GM12878 (cell line): ENCODE measurements at regions not wholly inside any gene's neighbourhood (a gene's known extent, or its start where the extent isn't known, plus 50 kb on each side); places are given as distances from the start of the nearest gene placed in this dataset.

Source experiments
- ATAC-seq: fragments of 200-7000 bp; cut with Tn5 transposase; 3 replicates; pipeline ENCODE4 v1.9.1; 2020; ENCODE audit warnings: mild to moderate bottlenecking, moderate library complexity
- BruUV-seq: library from RNA; stranded (reverse); fragments of 400-500 nt; replicated peaks from 2 replicates; lab custom pipeline; 2021; lab: Mats Ljungman, UMichigan
- CTCF ChIA-PET: fragments of 300-600 bp; sonication (Branson Sonifier 250); formaldehyde crosslinking; extraction: SDS; loops from one replicate; lab custom pipeline; 2021; ENCODE audit warnings: inconsistent platforms; lab: Yijun Ruan, JAX
- POLR2A ChIA-PET: fragments of 350-600 bp; formaldehyde crosslinking; extraction: SDS; loops from one replicate; lab custom pipeline; 2021; ENCODE audit warnings: inconsistent platforms; lab: Charles Lee
- RAD21 ChIA-PET: fragments of 300-600 bp; sonication (Branson Sonifier 250); formaldehyde crosslinking; loops from one replicate; lab custom pipeline; 2023; ENCODE audit warnings: antibody characterized with exemption; ENCODE audit not compliant: unreplicated experiment; lab: Charles Lee
- SMC1A ChIA-PET: fragments of 300-600 bp; sonication (Branson Sonifier 250); formaldehyde crosslinking; loops from one replicate; lab custom pipeline; 2023; ENCODE audit not compliant: unreplicated experiment, uncharacterized antibody; lab: Charles Lee
- DNase-seq: peaks from one replicate; pipeline ENCODE4 v3.0.0-alpha.2; 2011; ENCODE audit warnings: low read depth, low spot score
- FAIRE-seq: peaks from 3 replicates; lab custom pipeline; 2011; peaks lifted over from hg19 to GRCh38; lab: Jason Lieb, UNC
- H2AFZ ChIP-seq: 2 replicates; pipeline ENCODE4 v1.6.0; 2011; ENCODE audit warnings: low read depth, low read length, control low read depth; ENCODE audit not compliant: control insufficient read depth
- H3K27ac ChIP-seq: 2 replicates; pipeline ENCODE4 v1.5.1; 2011; ENCODE audit warnings: control low read depth; ENCODE audit not compliant: control insufficient read depth, insufficient read depth
- H3K27me3 ChIP-seq, 2 experiments: replicated peaks in 1 of 2; 2 replicates each; pipeline versions ENCODE4 v1.6.0 to v1.6.1; 2011; ENCODE audit warnings: low read length in 1 of 2; ENCODE audit not compliant: control insufficient read depth in 2 of 2, insufficient read depth in 2 of 2
- H3K36me3 ChIP-seq, 2 experiments: 2 replicates each; pipeline ENCODE4 v1.5.1; 2011; ENCODE audit warnings: low read length in 1 of 2; ENCODE audit not compliant: control insufficient read depth in 2 of 2, insufficient read depth in 2 of 2
- H3K4me1 ChIP-seq: 2 replicates; pipeline ENCODE4 v1.6.1; 2011; ENCODE audit warnings: mild to moderate bottlenecking, low read length, moderate library complexity, mixed read lengths; ENCODE audit not compliant: control insufficient read depth, insufficient read depth
- H3K4me2 ChIP-seq: 2 replicates; pipeline ENCODE4 v1.6.0; 2011; ENCODE audit warnings: control low read depth; ENCODE audit not compliant: control insufficient read depth, insufficient read depth
- H3K4me3 ChIP-seq: fragments of 200-600 bp; sonication (generic); 2 replicates; pipeline ENCODE4 v1.5.1; 2016
- H3K79me2 ChIP-seq: 2 replicates; pipeline ENCODE4 v1.6.0; 2011; ENCODE audit warnings: low read length; ENCODE audit not compliant: control insufficient read depth, insufficient read depth
- H3K9ac ChIP-seq: 2 replicates; pipeline ENCODE4 v1.8.0; 2011; ENCODE audit warnings: low read length, control low read depth, mixed read lengths; ENCODE audit not compliant: control insufficient read depth, insufficient read depth
- H3K9me3 ChIP-seq: replicated peaks from 3 replicates; pipeline ENCODE4 v1.5.1; 2011; ENCODE audit warnings: mild to moderate bottlenecking, low read length; ENCODE audit not compliant: control insufficient read depth, insufficient read depth
- H4K20me1 ChIP-seq: 2 replicates; pipeline ENCODE4 v1.6.0; 2011; ENCODE audit not compliant: control insufficient read depth, insufficient read depth
- CREB1 ChIP-seq: IDR thresholded peaks from 2 replicates; pipeline ENCODE4 v1.6.1; 2012; ENCODE audit warnings: low read depth, mild to moderate bottlenecking, inconsistent platforms
- FOS ChIP-seq: IDR thresholded peaks from 3 replicates; pipeline ENCODE4 v1.6.1; 2011; ENCODE audit warnings: borderline replicate concordance; ENCODE audit not compliant: insufficient read length; ENCODE audit errors: extremely low read depth
- JUNB ChIP-seq: IDR thresholded peaks from 2 replicates; pipeline ENCODE4 v1.6.1; 2016; ENCODE audit warnings: antibody characterized with exemption, mild to moderate bottlenecking
- MEF2A ChIP-seq: IDR thresholded peaks from 2 replicates; pipeline ENCODE4 v1.6.1; 2011; ENCODE audit warnings: low read depth, mild to moderate bottlenecking, low read length, moderate library complexity; ENCODE audit not compliant: insufficient read depth
- MEF2B ChIP-seq: fragments of 450-650 bp; IDR thresholded peaks from 2 replicates; pipeline ENCODE4 v1.6.1; 2018; ENCODE audit warnings: mild to moderate bottlenecking, moderate library complexity; ENCODE audit not compliant: partially characterized antibody, poor library complexity, severe bottlenecking
- MXI1 ChIP-seq: fragments of 150-350 bp; IDR thresholded peaks from 2 replicates; pipeline ENCODE4 v1.6.1; 2011; ENCODE audit warnings: low read depth, mild to moderate bottlenecking, inconsistent platforms, low read length, improper control_type of control experiment
- MYC ChIP-seq: IDR thresholded peaks from 2 replicates; pipeline ENCODE4 v1.6.1; 2011; ENCODE audit warnings: mild to moderate bottlenecking, low read length, moderate library complexity, inconsistent platforms; ENCODE audit not compliant: insufficient read depth, insufficient replicate concordance, insufficient read length, severe bottlenecking
- NFXL1 ChIP-seq: fragments of 450-650 bp; IDR thresholded peaks from 2 replicates; pipeline ENCODE4 v1.6.1; 2017; ENCODE audit warnings: antibody characterized with exemption, mild to moderate bottlenecking, borderline replicate concordance
- PAX8 ChIP-seq: fragments of 450-650 bp; IDR thresholded peaks from 2 replicates; pipeline ENCODE4 v1.6.1; 2017; ENCODE audit warnings: mild to moderate bottlenecking, moderate library complexity
- POU2F2 ChIP-seq: IDR thresholded peaks from 3 replicates; pipeline ENCODE4 v1.6.1; 2011; ENCODE audit warnings: low read depth, mild to moderate bottlenecking, low read length, borderline replicate concordance
- SIN3A ChIP-seq: IDR thresholded peaks from 2 replicates; pipeline ENCODE4 v1.6.1; 2012; ENCODE audit warnings: low read depth, low read length, improper control_type of control experiment
- SMC3 ChIP-seq: IDR thresholded peaks from 2 replicates; pipeline ENCODE4 v1.6.1; 2011; ENCODE audit warnings: low read length, improper control_type of control experiment, borderline replicate concordance
- TCF12 ChIP-seq: IDR thresholded peaks from 2 replicates; pipeline ENCODE4 v1.6.1; 2011; ENCODE audit warnings: low read depth, mild to moderate bottlenecking, low read length
- ZNF24 ChIP-seq: fragments of 450-650 bp; IDR thresholded peaks from 2 replicates; pipeline ENCODE4 v1.6.1; 2017; ENCODE audit warnings: antibody characterized with exemption, mild to moderate bottlenecking
- WGBS: methylation state at CpG from one replicate; pipeline ENCODE4 v1.1.6; 2016; ENCODE audit warnings: low lambda C conversion rate; ENCODE audit not compliant: insufficient replicate concordance, insufficient coverage; ENCODE audit errors: missing lambda C conversion rate; 5-methylcytosine and 5-hydroxymethylcytosine counted together
- in situ Hi-C: fragments of 300-500 bp; cut with MboI; formaldehyde crosslinking; loops from 9 replicates; pipeline ENCODE4 v1.14.3; 2018; ENCODE audit warnings: mixed read lengths
- intact Hi-C: fragments of 100-400 bp; cut with micrococcal nuclease; formaldehyde crosslinking; loops from one replicate; pipeline ENCODE4 v1.14.2; 2022; ENCODE audit not compliant: unreplicated experiment
- TF ChIP-seq, protein P1 (sequence below): fragments of 150-350 bp; IDR thresholded peaks from 2 replicates; pipeline ENCODE4 v1.6.1; 2016; ENCODE audit warnings: low read depth, low read length
- TF ChIP-seq, protein P2 (sequence below): fragments of 450-650 bp; IDR thresholded peaks from 2 replicates; pipeline ENCODE4 v1.6.1; 2016; ENCODE audit warnings: mild to moderate bottlenecking

DNA sequence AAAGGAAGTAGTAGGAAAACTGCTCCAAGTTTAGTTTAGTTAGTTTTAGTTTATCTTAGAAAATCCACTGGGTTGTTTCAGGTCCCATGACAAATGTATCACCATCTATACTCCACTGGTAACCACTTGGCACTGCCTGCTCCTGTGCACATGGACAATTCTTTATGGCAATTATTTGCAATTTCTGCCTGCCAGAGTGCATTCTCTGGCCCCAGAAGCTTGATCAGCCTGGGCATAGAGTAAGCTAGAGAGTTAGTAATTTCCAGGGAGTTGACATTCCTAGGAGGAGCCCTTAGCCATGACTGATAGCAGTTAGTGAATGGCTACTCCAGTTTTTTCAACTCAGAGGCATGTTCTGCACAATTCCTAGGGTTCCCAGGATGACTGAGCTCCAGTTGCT lies 203.2 kb upstream of the FGF13 start (continued):
- TF ChIP-seq, protein P1, sequence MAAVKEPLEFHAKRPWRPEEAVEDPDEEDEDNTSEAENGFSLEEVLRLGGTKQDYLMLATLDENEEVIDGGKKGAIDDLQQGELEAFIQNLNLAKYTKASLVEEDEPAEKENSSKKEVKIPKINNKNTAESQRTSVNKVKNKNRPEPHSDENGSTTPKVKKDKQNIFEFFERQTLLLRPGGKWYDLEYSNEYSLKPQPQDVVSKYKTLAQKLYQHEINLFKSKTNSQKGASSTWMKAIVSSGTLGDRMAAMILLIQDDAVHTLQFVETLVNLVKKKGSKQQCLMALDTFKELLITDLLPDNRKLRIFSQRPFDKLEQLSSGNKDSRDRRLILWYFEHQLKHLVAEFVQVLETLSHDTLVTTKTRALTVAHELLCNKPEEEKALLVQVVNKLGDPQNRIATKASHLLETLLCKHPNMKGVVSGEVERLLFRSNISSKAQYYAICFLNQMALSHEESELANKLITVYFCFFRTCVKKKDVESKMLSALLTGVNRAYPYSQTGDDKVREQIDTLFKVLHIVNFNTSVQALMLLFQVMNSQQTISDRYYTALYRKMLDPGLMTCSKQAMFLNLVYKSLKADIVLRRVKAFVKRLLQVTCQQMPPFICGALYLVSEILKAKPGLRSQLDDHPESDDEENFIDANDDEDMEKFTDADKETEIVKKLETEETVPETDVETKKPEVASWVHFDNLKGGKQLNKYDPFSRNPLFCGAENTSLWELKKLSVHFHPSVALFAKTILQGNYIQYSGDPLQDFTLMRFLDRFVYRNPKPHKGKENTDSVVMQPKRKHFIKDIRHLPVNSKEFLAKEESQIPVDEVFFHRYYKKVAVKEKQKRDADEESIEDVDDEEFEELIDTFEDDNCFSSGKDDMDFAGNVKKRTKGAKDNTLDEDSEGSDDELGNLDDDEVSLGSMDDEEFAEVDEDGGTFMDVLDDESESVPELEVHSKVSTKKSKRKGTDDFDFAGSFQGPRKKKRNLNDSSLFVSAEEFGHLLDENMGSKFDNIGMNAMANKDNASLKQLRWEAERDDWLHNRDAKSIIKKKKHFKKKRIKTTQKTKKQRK = no peak
- no peak for TF ChIP-seq MYC
- no peak for TF ChIP-seq CREB1
- no peak for TF ChIP-seq ZNF24
- TF ChIP-seq, all 136 proteins: peak for 0

DNA sequence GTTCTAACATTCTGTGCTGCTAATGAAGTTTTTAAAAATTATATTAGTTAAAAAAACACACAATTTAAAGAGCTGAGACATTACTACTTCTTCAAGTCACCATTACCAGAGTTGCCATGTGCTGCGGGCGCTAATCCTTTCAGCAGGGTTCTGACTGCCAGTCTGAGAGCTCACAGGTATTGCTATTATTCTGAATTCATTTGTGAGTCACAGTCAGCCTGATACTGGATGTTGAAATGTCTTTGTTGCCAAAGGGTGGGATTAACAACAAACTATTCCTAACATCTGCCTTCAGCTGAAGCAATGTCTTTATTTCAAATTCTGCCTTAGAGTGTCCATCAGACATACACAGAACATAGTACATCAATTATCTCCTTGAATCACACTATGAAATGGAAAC lies 197.1 kb upstream of the FGF13 start:
- no peak overlapping the region for H3K9ac ChIP-seq
- H3K36me3 ChIP-seq = no peaks in the 10 kb centered on the region
- DNase-seq (no peak), ATAC-seq (no peak), FAIRE-seq (no peak)
- no peaks in the 10 kb centered on the region for H3K27me3 ChIP-seq
- SMC1A ChIA-PET = no interaction called here
- RAD21 ChIA-PET = no interaction called here
- no peak overlapping the region for H3K4me3 ChIP-seq
- 49% methylated on average over 2 of the region's 2 CpGs for WGBS
- in situ Hi-C loops (no loop called here), intact Hi-C loops (no loop called here)
- no peaks in the 10 kb centered on the region for H3K79me2 ChIP-seq
- H3K4me2 ChIP-seq = no peak overlapping the region
- BruUV-seq = no TSS peak
- no peak overlapping the region for H2AFZ ChIP-seq
- H3K9me3 ChIP-seq = no peaks in the 10 kb centered on the region
- no peaks in the 10 kb centered on the region for H3K4me1 ChIP-seq
- H3K27ac ChIP-seq = no peak overlapping the region
- CTCF ChIA-PET = no interaction called here
- H4K20me1 ChIP-seq = no peaks in the 10 kb centered on the region
- POLR2A ChIA-PET = no interaction called here
- TF ChIP-seq SIN3A (no peak), PAX8 (no peak), NFXL1 (no peak), MEF2B (no peak), TCF12 (no peak), FOS (no peak), ZNF24 (no peak), MEF2A (no peak), JUNB (no peak), MXI1 (no peak), SMC3 (no peak), POU2F2 (no peak)
- TF ChIP-seq, protein P2, sequence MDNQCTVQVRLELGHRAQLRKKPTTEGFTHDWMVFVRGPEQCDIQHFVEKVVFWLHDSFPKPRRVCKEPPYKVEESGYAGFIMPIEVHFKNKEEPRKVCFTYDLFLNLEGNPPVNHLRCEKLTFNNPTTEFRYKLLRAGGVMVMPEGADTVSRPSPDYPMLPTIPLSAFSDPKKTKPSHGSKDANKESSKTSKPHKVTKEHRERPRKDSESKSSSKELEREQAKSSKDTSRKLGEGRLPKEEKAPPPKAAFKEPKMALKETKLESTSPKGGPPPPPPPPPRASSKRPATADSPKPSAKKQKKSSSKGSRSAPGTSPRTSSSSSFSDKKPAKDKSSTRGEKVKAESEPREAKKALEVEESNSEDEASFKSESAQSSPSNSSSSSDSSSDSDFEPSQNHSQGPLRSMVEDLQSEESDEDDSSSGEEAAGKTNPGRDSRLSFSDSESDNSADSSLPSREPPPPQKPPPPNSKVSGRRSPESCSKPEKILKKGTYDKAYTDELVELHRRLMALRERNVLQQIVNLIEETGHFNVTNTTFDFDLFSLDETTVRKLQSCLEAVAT = no peak
